ENCODE measurements at regions not wholly inside any gene's neighbourhood (a gene's known extent, or its start where the extent isn't known, plus 50 kb on each side); places are given as distances from the start of the nearest gene placed in this dataset.

- no peak for TF ChIP-seq POLR2AphosphoS5 (IDR thresholded peaks at IDR 0.05; ENCODE audit: low read depth, low read length)
- TF ChIP-seq POLR2A (IDR thresholded peaks at IDR 0.05; ENCODE audit: insufficient read depth in 1 of 2, low read depth in 2 of 2, low read length in 2 of 2) = no peak
- no peak for TF ChIP-seq ZNF792 (CRISPR knock-in tag; IDR thresholded peaks at IDR 0.05)
- no peak for TF ChIP-seq MLX (CRISPR knock-in tag; IDR thresholded peaks at IDR 0.05)
- TF ChIP-seq PRDM15 (CRISPR knock-in tag; IDR thresholded peaks at IDR 0.05) = no peak
- TF ChIP-seq ATF3 (CRISPR knock-in tag; IDR thresholded peaks at IDR 0.05) = no peak
- no peak for TF ChIP-seq EP300 (IDR thresholded peaks at IDR 0.05; ENCODE audit: low read depth in 2 of 2, low read length in 2 of 2)
- no peak for TF ChIP-seq EP300 (CRISPR knock-in tag; IDR thresholded peaks at IDR 0.05; ENCODE audit: borderline replicate concordance)
- no peak for TF ChIP-seq EZH2 (conservative IDR thresholded peaks at IDR 0.05; ENCODE audit: low read depth, low read length)
Measured at GRCh38 chr18:8988260-8988871, 114.1 kb upstream of the NDUFV2 start.
